ES-I3 (cell line): ENCODE measurements at regions not wholly inside any gene's neighbourhood (a gene's known extent, or its start where the extent isn't known, plus 50 kb on each side); places are given as distances from the start of the nearest gene placed in this dataset.

Experiments
- H3K36me3 ChIP-seq: 2 replicates; pipeline ENCODE4 v1.6.1; 2013; ENCODE audit warnings: mild to moderate bottlenecking, low read length, control low read depth, moderate library complexity; ENCODE audit not compliant: insufficient read depth
- H3K4me1 ChIP-seq: 2 replicates; pipeline ENCODE4 v1.6.1; 2013; ENCODE audit warnings: mild to moderate bottlenecking, control low read depth, low read length; ENCODE audit not compliant: insufficient read depth
- H3K9ac ChIP-seq: 2 replicates; pipeline ENCODE4 v1.6.1; 2013; ENCODE audit warnings: low read depth, mild to moderate bottlenecking, low read length, moderate library complexity
- H3K9me3 ChIP-seq: 2 replicates; pipeline ENCODE4 v1.6.1; 2013; ENCODE audit warnings: mild to moderate bottlenecking, low read length, moderate library complexity; ENCODE audit not compliant: control insufficient read depth, insufficient read depth

DNA sequence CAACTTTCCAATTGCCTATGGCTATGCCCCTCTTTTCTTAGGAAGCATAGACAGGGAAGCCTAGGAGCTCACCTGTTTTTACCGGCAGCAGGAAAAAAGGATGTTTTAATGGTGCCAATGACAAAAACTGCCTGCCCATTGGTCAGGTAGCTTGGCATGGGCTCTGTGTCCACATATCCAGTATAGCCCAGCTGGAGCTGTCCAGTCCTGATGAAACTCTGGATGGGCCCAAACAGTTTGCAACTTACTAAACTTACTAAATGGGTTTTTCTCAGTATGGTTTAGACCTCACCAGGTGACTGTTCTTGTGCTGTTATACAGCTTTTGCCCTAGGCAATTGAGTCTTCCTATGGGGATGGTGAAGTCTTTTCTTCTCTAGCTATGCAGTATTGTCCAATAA, 711.2 kb downstream of the AMY1C start:
- Histone ChIP-seq H3K9ac (no peak overlapping the region), H3K9me3 (no peaks in the 10 kb centered on the region), H3K36me3 (no peaks in the 10 kb centered on the region), H3K4me1 (no peaks in the 10 kb centered on the region)

DNA sequence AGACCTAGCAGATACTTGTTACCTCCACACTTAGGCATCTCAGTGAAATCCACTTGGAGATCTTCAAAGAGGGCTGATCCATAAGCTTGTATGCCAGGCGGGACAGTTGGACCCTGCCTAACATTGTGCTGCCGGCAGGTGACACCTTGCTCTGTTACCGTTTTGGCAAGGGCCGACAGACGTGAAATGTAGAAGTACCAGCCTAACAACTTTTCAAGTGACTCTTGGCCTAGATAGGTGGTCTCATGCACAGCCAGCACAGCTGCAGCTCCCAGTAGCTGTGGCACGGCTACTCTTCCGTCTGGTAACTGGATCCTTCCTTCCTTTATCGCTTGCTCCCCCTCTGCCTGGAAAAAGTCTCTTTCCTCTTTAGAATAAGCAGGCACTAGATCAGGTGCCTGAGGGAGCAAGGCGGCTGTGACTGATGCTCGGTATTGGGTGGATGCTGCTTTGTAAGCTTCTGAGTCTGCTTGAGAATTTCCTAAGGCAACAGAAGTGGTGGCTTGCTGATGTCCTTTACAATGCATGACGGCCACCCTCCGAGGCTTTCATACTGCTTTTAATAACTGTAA, 713.5 kb downstream of the AMY1C start:
- no peak overlapping the region for H3K9ac ChIP-seq
- no peaks in the 10 kb centered on the region for H3K9me3 ChIP-seq
- H3K4me1 ChIP-seq, result no peaks in the 10 kb centered on the region
- no peaks in the 10 kb centered on the region for H3K36me3 ChIP-seq

DNA sequence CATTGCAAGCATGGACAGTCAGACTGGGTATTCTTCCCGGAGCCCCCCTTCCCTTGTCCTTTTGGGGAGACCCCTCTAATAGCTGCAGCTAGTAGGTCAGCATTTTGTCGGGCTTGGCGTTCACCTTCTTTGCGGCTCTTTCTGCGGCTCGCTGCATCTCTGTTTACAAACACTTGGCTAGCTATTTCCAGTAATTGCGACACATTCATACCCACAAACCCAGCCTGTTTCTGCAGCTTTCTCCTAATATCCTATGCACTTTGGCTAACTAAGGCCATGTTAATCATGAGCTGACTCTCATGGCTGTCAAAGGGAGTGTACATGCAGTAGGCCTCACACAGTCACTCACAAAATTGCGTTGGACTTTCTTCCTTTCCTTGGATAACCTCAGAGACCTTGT, 716.4 kb downstream of the AMY1C start:
- no peaks in the 10 kb centered on the region for H3K36me3 ChIP-seq
- H3K4me1 ChIP-seq, result no peaks in the 10 kb centered on the region
- no peak overlapping the region for H3K9ac ChIP-seq
- H3K9me3 ChIP-seq, result no peaks in the 10 kb centered on the region

GRCh38 chr1:104467590-104467989, 717.9 kb downstream of the AMY1C start:
- no peaks in the 10 kb centered on the region for H3K36me3 ChIP-seq
- H3K4me1 ChIP-seq, result no peaks in the 10 kb centered on the region
- H3K9me3 ChIP-seq, result no peaks in the 10 kb centered on the region
- no peak overlapping the region for H3K9ac ChIP-seq

DNA sequence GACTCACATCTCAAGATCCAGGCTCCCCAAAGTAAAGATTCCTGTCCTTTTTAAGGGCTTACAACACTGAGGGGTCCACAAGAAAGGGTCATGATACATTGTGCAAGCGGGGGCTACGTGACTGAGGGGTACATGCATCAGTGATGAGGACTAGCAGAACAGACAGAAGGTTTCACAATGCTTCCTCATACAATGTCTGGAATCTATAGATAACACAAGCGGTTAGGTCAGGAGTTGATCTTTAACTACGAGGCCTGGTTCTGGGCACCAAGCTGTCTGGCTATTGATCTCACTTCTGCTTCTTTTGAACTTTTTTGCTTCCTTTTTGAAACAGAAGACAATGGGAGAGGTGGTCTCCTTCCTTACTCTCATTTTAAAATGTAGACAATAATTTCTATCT, 718.6 kb downstream of the AMY1C start:
- H3K4me1 ChIP-seq, result no peaks in the 10 kb centered on the region
- H3K9me3 ChIP-seq, result no peaks in the 10 kb centered on the region
- no peak overlapping the region for H3K9ac ChIP-seq
- no peaks in the 10 kb centered on the region for H3K36me3 ChIP-seq

DNA sequence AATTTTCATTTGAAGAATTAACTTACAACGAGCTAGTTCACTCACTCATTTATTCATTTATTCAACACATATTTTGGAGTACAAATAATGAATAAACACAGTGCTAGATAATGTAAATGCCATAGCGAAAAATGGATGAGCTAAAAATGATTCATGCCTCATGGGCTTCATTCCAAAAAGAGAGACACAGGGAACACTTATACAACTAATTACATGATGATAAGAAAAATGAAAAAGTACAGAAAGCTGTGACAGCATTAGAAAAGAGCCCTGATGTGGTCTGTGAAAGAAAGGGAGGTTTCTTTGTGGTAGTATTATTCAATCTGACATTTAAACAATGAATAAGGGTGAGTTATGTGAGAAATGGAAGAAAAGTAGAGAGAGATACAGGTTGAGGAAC, 726.4 kb downstream of the AMY1C start:
- Histone ChIP-seq H3K9me3 (no peaks in the 10 kb centered on the region), H3K36me3 (no peaks in the 10 kb centered on the region), H3K4me1 (no peaks in the 10 kb centered on the region), H3K9ac (no peak overlapping the region)

DNA sequence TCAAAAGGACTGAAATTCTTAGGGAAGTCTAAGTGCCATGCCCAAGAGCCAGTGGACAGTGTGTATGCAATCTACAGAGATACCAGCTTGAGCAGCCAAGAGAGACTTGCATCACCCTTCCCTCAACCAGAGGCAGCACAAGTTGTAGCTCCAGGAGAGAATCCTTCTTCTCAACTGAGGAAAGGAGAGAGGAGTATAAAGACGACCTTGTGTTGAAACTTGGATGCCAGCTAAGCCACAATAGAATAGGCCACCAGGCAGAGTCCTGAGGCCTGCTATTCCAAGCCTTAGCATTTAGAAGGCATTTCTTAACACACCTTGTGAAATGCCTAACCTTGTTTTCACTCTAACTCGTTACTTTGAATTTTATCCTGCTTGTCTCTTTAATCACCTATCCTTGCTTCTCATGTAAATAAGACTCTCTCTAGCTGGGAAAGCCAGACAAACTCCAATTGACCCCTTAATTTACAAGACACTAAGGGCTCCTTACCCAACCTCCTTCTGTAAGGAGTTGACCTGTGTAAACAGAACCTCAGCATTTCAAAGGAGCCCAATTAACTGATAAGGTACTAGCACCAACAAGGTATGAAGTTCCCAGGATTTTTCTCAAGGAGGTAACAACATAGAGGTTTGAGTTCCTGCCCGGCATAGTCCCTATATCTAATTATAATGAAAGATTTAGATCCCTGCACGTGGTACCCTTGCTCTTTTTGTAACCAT, 738.8 kb downstream of the AMY1C start:
- H3K9me3 ChIP-seq, result no peaks in the 10 kb centered on the region
- no peaks in the 10 kb centered on the region for H3K36me3 ChIP-seq
- no peaks in the 10 kb centered on the region for H3K4me1 ChIP-seq
- no peak overlapping the region for H3K9ac ChIP-seq

DNA sequence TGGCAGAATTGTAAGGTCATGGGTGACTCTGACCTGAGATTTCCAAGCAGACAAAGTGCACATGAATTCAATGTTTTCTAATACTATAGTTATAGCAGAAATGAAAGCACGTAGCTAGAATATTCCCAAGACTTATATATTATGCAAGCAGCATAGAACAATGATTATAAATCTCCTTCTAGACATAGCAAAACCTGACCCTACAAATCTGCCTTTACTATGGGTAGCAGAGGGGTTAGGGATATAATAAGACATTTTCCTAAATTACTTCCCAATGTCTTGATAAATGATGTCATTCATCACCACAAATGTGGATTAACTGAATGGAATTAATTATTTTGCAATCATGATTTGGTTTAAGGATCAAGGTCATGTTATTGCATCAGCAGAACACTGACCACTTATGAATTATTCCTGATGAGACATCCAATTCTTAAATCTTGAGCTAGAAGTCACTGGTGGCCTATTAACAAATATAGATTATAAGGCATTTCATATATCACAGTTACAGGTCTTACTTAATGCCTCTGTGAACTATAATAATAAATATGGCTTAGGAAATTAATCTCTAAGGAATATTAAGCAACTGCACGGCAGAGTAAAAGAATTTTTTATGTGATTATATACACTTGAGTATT, 776.6 kb downstream of the AMY1C start:
- H3K36me3 ChIP-seq, result no peaks in the 10 kb centered on the region
- H3K4me1 ChIP-seq, result no peaks in the 10 kb centered on the region
- H3K9ac ChIP-seq, result no peak overlapping the region
- H3K9me3 ChIP-seq, result no peaks in the 10 kb centered on the region

DNA sequence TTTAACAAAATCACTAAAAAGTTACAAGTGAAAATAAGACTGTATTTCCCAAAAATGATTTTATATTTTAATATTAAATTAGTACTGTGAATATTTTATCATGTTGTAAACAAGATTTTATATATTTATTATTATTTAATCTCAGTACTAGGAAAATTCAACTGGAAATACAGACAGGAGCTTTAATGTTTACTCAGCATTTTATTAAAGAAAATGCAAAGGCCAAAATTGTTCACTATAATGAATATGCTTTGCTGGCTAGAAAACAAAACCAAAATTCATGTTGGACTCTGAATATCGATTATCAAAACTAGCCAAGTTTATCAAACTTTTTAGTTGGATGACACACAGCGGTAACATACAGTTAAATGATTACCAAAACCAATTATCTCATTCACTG, 782.3 kb downstream of the AMY1C start:
- Histone ChIP-seq H3K36me3 (no peaks in the 10 kb centered on the region), H3K9ac (no peak overlapping the region), H3K4me1 (no peaks in the 10 kb centered on the region), H3K9me3 (no peaks in the 10 kb centered on the region)

- H3K9ac ChIP-seq, result no peak overlapping the region
- H3K36me3 ChIP-seq, result no peaks in the 10 kb centered on the region
- H3K4me1 ChIP-seq, result no peaks in the 10 kb centered on the region
- no peaks in the 10 kb centered on the region for H3K9me3 ChIP-seq
These were observed 824.9 kb downstream of the AMY1C start for GRCh38 chr1:104574620-104575019.

DNA sequence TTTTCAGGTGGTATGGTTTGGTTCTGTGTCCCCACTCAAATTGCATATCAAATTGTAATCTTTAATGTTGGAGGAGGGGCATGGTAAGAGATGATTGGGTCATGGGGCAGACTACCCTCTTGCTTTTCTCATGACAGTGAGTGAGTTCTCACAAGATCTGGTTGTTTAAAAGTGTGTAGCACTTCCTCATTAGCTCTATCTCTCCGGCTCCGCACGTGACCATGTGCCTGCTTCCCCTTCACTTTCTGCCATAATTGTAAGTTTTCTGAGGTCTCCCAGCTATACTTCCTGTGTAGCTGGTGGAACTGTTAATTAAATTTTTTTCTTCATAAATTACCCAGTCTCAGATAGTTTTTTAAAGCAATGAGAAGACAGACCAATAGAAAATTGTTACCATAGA, 843.2 kb downstream of the AMY1C start:
- peaks cover 4% of the 10 kb centered on the region; the same call in 1 of the 2 replicates for H3K9me3 ChIP-seq
- H3K4me1 ChIP-seq, result no peaks in the 10 kb centered on the region
- H3K36me3 ChIP-seq, result no peaks in the 10 kb centered on the region
- no peak overlapping the region for H3K9ac ChIP-seq

- H3K9ac ChIP-seq, result no peak overlapping the region
- H3K9me3 ChIP-seq, result peaks cover 4% of the 10 kb centered on the region; the same call in 1 of the 2 replicates
- no peaks in the 10 kb centered on the region for H3K4me1 ChIP-seq
- H3K36me3 ChIP-seq, result no peaks in the 10 kb centered on the region
These were observed 843.9 kb downstream of the AMY1C start for GRCh38 chr1:104593413-104594187.

DNA sequence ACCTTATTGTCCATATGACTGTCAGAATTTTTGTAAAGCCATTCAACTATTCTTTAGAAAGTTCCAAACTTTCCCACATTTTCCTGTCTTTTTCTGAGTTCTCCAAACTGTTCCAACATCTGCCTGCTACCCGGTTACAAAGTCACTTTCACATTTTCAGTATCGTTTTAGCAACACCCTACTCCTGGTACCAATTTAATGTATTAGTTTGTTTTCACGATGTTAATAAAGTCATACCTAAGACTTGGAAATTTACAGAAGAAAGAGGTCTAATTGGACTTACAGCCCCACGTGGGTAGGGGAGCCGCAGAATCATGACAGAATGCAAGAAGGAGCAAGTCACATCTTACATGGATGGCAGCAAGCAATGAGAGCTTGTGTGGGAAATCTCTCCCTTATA, 867.8 kb downstream of the AMY1C start:
- Histone ChIP-seq H3K36me3 (no peaks in the 10 kb centered on the region), H3K9me3 (peaks cover 3% of the 10 kb centered on the region), H3K4me1 (no peaks in the 10 kb centered on the region), H3K9ac (no peak overlapping the region)

DNA sequence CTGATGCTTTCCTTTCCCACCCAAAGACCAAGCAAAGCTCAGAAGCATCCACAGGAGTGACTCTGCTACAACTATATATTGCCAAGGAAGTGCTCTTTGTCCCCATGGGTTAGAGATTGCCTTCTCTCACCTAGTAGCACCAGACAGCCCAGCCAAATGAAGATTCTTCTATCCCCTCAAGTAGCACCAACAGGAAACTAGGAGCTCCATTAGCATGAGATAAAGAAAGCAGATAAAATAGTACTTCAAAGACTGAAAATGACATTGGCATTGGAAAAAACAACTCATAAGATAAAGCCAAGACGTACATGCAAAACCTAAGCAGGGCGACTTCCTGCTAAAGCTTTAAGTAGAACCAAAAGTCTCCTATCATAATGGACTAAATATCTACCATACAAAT, 871.5 kb downstream of the AMY1C start:
- Histone ChIP-seq H3K4me1 (no peaks in the 10 kb centered on the region), H3K9me3 (peaks cover 3% of the 10 kb centered on the region), H3K36me3 (no peaks in the 10 kb centered on the region)

More for the DNA sequence above, 871.5 kb downstream of the AMY1C start:
- H3K9ac ChIP-seq, result no peak overlapping the region
